ENCODE measurements at regions not wholly inside any gene's neighbourhood (a gene's known extent, or its start where the extent isn't known, plus 50 kb on each side); places are given as distances from the start of the nearest gene placed in this dataset.

DNA sequence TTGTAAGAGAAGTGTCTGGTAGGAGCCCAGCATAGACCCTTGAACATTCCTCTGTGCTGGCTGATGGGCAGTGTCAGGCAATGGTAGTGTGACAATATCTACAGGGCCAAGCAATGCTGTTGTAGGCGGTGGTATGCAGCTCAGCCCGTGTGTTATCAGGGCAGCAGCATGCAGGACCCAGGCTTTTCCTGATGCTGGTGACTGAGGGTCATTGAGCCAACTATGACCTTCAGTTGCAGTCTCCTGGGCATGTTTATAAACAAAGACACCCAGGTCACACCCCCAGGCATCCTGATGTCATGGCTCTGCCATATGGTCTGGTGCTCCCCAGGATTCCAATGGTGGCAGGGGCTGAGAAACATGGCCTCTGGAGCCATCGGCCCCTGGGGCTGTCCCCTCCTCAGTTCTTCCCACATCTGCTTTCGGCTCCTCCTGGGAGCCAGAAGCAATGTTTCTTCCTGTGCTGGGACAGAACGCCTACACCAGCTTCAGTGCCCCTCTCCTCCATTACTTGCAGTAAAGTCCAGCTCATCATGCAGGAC is 518.0 kb upstream of the HS6ST1 start:
- Mint-ChIP-seq H3K27me3 (peaks cover 4 to 10% of the 10 kb centered on the region in 2 donors), H3K27ac (no peak overlapping the region), H3K4me1 (no peaks in the 10 kb centered on the region), H3K36me3 (no peaks in the 10 kb centered on the region), H3K4me3 (no peak overlapping the region), H3K9me3 (peaks cover 0 to under 1% (median 0%) of the 10 kb centered on the region in 5 donors)
- POLR2A ChIA-PET, result no interaction called here
- Histone ChIP-seq H3K27me3 (ENCODE audit: insufficient read depth, low read length, poor library complexity, severe bottlenecking) (no peaks in the 10 kb centered on the region), H3K9me3 (ENCODE audit: low read length) (no peaks in the 10 kb centered on the region), H3K27ac (ENCODE audit: low read depth, low read length) (no peak overlapping the region), H3K36me3 (ENCODE audit: insufficient read depth, low read length) (no peaks in the 10 kb centered on the region), H3K4me1 (ENCODE audit: insufficient read depth, low read length) (no peaks in the 10 kb centered on the region), H3K4me3 (ENCODE audit: low read length) (no peak overlapping the region)
- CTCF ChIA-PET, result no interaction called here
- no peak for DNase-seq

DNA sequence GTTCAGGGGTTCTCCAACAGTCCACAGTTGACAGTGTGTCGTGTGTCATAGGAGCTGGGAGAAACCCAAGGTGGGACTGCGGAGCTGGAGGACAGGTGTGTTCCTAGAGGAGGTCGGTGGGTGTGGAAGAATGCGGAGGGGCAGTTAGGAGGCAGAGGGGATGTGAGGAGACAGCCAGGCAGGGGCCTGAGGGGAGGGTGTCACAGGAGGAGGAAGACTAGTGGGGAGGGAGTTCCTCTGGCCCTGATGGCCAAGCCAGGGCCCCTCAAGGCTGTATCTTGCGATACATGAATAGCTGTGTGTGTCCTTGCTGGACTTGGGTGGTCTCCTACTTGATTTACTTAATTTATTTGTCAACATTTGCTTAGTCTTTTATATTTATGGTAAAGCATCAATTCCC is 519.6 kb upstream of the HS6ST1 start:
- POLR2A ChIA-PET, result no interaction called here
- H3K27ac ChIP-seq (ENCODE audit: low read depth, low read length), result no peak overlapping the region
- H3K27ac Mint-ChIP-seq, result no peak overlapping the region
- CTCF ChIA-PET, result no interaction called here
- no peaks in the 10 kb centered on the region for H3K36me3 ChIP-seq (ENCODE audit: insufficient read depth, low read length)
- no peaks in the 10 kb centered on the region for H3K4me1 ChIP-seq (ENCODE audit: insufficient read depth, low read length)
- no peak for DNase-seq
- no peak overlapping the region for H3K4me3 Mint-ChIP-seq
- H3K36me3 Mint-ChIP-seq, result no peaks in the 10 kb centered on the region
- H3K4me3 ChIP-seq (ENCODE audit: low read length), result no peak overlapping the region
- no peaks in the 10 kb centered on the region for H3K9me3 Mint-ChIP-seq
- H3K27me3 ChIP-seq (ENCODE audit: insufficient read depth, low read length, poor library complexity, severe bottlenecking), result no peaks in the 10 kb centered on the region
- H3K4me1 Mint-ChIP-seq, result no peaks in the 10 kb centered on the region
- H3K9me3 ChIP-seq (ENCODE audit: low read length), result no peaks in the 10 kb centered on the region
- H3K27me3 Mint-ChIP-seq, result peaks cover 4 to 10% of the 10 kb centered on the region in 2 donors

DNA sequence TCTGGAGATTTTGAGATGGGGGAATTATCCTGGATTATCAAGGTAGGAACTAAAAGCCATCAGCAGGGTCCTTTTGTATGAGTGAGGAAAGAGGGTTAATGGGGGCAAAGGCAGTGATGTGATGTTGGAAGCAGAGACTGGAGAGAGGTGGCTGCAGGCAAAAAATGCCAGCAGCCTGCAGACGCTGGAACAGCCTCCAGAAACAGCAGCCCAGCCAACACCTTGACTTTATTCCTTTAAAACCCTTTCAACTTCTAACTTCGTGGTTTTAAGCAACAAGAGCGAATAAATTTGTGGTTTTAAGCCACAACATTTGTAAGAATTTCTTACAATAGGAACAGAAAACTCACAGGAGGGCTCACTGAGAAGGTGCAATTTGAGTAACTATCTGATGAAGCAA is 523.1 kb upstream of the HS6ST1 start:
- Mint-ChIP-seq H3K36me3 (no peaks in the 10 kb centered on the region), H3K4me3 (no peak overlapping the region), H3K27me3 (peaks cover 2 to 10% of the 10 kb centered on the region in 2 donors), H3K27ac (no peak overlapping the region), H3K4me1 (no peaks in the 10 kb centered on the region), H3K9me3 (peaks cover 0 to 2% (median 0%) of the 10 kb centered on the region in 5 donors)
- H3K27me3 ChIP-seq (ENCODE audit: insufficient read depth, low read length, poor library complexity, severe bottlenecking), result no peaks in the 10 kb centered on the region
- no peaks in the 10 kb centered on the region for H3K4me1 ChIP-seq (ENCODE audit: insufficient read depth, low read length)
- H3K27ac ChIP-seq (ENCODE audit: low read depth, low read length), result no peak overlapping the region
- ChIA-PET POLR2A (no interaction called here), CTCF (no interaction called here)
- no peaks in the 10 kb centered on the region for H3K9me3 ChIP-seq (ENCODE audit: low read length)
- no peaks in the 10 kb centered on the region for H3K36me3 ChIP-seq (ENCODE audit: insufficient read depth, low read length)
- no peak for DNase-seq
- no peak overlapping the region for H3K4me3 ChIP-seq (ENCODE audit: low read length)

DNA sequence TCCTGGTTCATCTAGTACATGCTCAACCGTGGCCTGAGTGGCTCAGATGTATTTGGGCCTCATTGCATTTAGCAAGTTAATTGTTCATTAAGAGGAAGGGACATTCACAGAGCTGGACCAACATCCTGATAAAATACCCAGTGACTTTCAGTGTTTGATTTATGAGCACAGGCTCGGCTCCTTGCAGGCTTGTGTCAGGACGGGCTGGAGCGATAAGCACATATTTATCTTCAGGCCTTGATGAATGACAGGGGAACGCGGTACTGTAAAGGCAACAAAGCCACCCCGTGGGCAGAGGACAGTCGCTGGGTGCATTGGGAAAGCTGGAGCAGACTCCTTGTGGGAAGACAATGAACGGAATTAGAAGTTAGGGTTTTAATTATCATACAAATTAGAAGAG is 548.6 kb upstream of the HS6ST1 start:
- H3K4me3 Mint-ChIP-seq, result no peak overlapping the region
- Histone ChIP-seq H3K4me3 (ENCODE audit: low read length) (no peak overlapping the region), H3K4me1 (ENCODE audit: insufficient read depth, low read length) (no peaks in the 10 kb centered on the region), H3K27me3 (ENCODE audit: insufficient read depth, low read length, poor library complexity, severe bottlenecking) (no peaks in the 10 kb centered on the region), H3K36me3 (ENCODE audit: insufficient read depth, low read length) (no peaks in the 10 kb centered on the region), H3K27ac (ENCODE audit: low read depth, low read length) (no peak overlapping the region), H3K9me3 (ENCODE audit: low read length) (no peaks in the 10 kb centered on the region)
- H3K9me3 Mint-ChIP-seq, result peaks cover 0 to 7% (median 0%) of the 10 kb centered on the region in 5 donors
- no peaks in the 10 kb centered on the region for H3K4me1 Mint-ChIP-seq
- CTCF ChIA-PET, result no interaction called here
- POLR2A ChIA-PET, result no interaction called here
- H3K27me3 Mint-ChIP-seq, result no peaks in the 10 kb centered on the region
- no peak overlapping the region for H3K27ac Mint-ChIP-seq
- DNase-seq, result no peak
- H3K36me3 Mint-ChIP-seq, result no peaks in the 10 kb centered on the region

DNA sequence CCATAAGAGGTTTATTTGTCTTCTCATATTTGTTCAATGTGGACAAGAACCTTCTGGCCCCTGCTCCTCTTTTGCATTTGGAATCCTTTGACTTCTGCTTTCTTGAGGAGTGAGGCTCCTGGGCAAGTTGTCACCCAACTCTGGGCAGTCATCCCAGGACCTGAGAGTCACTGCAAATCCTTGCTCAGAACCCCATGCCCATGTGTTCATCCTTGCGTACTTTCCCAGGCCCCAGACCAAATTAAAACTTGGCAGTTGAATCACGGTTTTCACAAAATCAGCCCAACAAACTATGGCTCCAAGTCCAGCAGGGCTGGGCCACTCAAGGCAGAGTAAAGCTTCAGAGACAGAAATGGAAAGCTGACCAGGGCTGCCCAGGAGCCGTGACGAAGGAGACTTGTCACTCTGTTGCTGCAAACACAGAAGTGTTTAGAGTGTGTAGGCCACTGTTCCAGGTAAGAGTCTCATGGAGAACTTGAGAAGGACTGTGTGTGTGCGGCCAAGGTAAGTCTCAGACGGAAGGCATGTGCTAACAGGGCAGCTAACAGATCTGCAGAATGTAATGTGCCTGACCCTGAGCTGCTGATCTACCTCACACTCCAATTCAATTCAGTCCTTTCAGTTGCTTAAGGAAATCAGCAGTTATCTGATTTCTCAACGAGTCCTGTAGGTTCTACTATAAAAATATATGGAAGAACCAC is 549.4 kb upstream of the HS6ST1 start:
- Histone ChIP-seq H3K9me3 (ENCODE audit: low read length) (no peaks in the 10 kb centered on the region), H3K27me3 (ENCODE audit: insufficient read depth, low read length, poor library complexity, severe bottlenecking) (no peaks in the 10 kb centered on the region), H3K4me1 (ENCODE audit: insufficient read depth, low read length) (no peaks in the 10 kb centered on the region), H3K36me3 (ENCODE audit: insufficient read depth, low read length) (no peaks in the 10 kb centered on the region), H3K4me3 (ENCODE audit: low read length) (no peak overlapping the region), H3K27ac (ENCODE audit: low read depth, low read length) (no peak overlapping the region)
- POLR2A ChIA-PET, result no interaction called here
- H3K36me3 Mint-ChIP-seq, result no peaks in the 10 kb centered on the region
- CTCF ChIA-PET, result no interaction called here
- no peaks in the 10 kb centered on the region for H3K4me1 Mint-ChIP-seq
- H3K27me3 Mint-ChIP-seq, result no peaks in the 10 kb centered on the region
- peaks cover 0 to 7% (median 0%) of the 10 kb centered on the region in 5 donors for H3K9me3 Mint-ChIP-seq
- no peak for DNase-seq
- no peak overlapping the region for H3K4me3 Mint-ChIP-seq
- no peak overlapping the region for H3K27ac Mint-ChIP-seq

DNA sequence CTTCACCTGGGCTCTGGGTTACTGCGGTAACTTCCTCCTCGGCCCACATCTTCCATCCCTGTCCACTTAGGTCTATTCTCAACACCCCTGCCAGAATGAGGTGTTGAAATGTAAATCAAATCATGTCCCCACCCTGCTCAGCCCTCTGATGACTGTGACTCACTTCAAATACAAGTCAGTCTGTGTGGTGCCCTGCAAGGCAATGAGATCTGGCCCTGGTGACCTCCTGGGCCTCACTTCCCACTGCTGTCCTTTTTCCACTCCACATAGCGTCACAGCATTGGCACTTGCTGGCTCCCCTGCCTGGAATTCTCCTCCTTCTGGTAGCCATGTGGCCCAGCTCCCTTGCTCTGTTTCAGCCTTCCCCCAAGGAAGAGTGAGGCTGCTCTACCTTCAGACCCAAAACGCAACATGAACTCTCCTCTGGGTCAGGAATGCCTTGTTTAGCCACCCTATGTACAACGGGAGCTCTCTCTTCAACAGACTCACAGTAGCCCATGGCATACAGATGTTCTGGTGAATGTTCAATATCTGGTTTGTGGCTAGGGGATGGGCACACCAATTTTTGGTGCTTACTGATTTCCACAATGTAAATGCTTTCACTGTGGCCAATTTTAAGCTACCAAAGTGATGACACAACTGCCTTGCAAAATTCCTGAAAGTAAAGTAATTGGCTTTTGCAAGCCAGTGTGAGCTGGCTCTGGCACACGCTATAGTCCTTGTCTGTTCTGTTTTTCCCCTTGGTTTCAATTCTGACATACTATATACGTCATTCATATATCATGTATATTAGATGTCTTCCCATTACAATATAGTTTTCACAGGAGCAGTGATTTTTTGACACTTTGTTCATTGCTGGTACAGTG is 550.3 kb upstream of the HS6ST1 start:
- Mint-ChIP-seq H3K4me3 (no peak overlapping the region), H3K4me1 (no peaks in the 10 kb centered on the region), H3K9me3 (peaks cover 0 to 7% (median 0%) of the 10 kb centered on the region in 5 donors), H3K36me3 (no peaks in the 10 kb centered on the region), H3K27ac (no peak overlapping the region), H3K27me3 (no peaks in the 10 kb centered on the region)
- Histone ChIP-seq H3K4me3 (ENCODE audit: low read length) (no peak overlapping the region), H3K4me1 (ENCODE audit: insufficient read depth, low read length) (no peaks in the 10 kb centered on the region), H3K9me3 (ENCODE audit: low read length) (no peaks in the 10 kb centered on the region), H3K27me3 (ENCODE audit: insufficient read depth, low read length, poor library complexity, severe bottlenecking) (no peaks in the 10 kb centered on the region), H3K36me3 (ENCODE audit: insufficient read depth, low read length) (no peaks in the 10 kb centered on the region), H3K27ac (ENCODE audit: low read depth, low read length) (no peak overlapping the region)
- DNase-seq, result no peak
- POLR2A ChIA-PET, result no interaction called here
- CTCF ChIA-PET, result no interaction called here

DNA sequence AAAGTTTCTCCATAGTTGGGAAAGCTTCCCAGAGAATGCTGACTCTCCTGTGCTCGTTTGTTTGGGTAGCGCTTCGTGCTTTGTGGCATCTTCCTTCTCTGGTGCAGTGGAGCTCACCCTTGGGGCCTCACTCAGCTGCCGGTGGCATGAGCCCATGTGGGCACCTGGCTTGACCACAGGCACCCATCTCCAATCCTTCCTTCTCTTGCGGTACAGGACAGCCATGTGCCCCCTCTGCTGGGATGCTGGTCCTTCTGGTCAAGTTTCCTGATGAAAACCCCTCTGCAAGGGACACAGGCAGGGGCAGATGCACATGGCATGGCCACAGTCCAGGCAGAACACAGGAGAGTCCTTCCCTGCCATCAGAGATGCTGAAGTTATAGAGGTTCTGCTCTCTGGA is 555.9 kb upstream of the HS6ST1 start:
- Histone ChIP-seq H3K4me3 (ENCODE audit: low read length) (no peak overlapping the region), H3K36me3 (ENCODE audit: insufficient read depth, low read length) (no peaks in the 10 kb centered on the region), H3K27ac (ENCODE audit: low read depth, low read length) (no peak overlapping the region), H3K9me3 (ENCODE audit: low read length) (no peaks in the 10 kb centered on the region), H3K4me1 (ENCODE audit: insufficient read depth, low read length) (no peaks in the 10 kb centered on the region), H3K27me3 (ENCODE audit: insufficient read depth, low read length, poor library complexity, severe bottlenecking) (no peaks in the 10 kb centered on the region)
- CTCF ChIA-PET, result no interaction called here
- Mint-ChIP-seq H3K4me1 (no peaks in the 10 kb centered on the region), H3K27ac (no peak overlapping the region), H3K9me3 (peaks cover 0 to 3% (median 0%) of the 10 kb centered on the region in 5 donors), H3K36me3 (no peaks in the 10 kb centered on the region), H3K4me3 (no peak overlapping the region), H3K27me3 (peaks cover 0 to 3% of the 10 kb centered on the region in 2 donors)
- DNase-seq, result no peak
- POLR2A ChIA-PET, result no interaction called here
